HFFc6 (cell line): ENCODE measurements at regions not wholly inside any gene's neighbourhood (a gene's known extent, or its start where the extent isn't known, plus 50 kb on each side); places are given as distances from the start of the nearest gene placed in this dataset.

Source experiments
- DNase-seq: peaks from one replicate; pipeline ENCODE4 v3.0.0-alpha.2; 2018
- H3K27ac Mint-ChIP-seq: 2 replicates; pipeline ENCODE4 v1.8.0; 2020; ENCODE audit warnings: mild to moderate bottlenecking, mixed read lengths
- H3K27me3 Mint-ChIP-seq: 2 replicates; pipeline ENCODE4 v1.8.0; 2021; ENCODE audit warnings: mild to moderate bottlenecking, moderate library complexity, mixed read lengths; ENCODE audit not compliant: insufficient read depth
- H3K36me3 Mint-ChIP-seq: 2 replicates; pipeline ENCODE4 v1.8.0; 2021; ENCODE audit warnings: low read depth, mixed read lengths
- H3K4me1 Mint-ChIP-seq: 2 replicates; pipeline ENCODE4 v1.8.0; 2020; ENCODE audit warnings: low read depth, mixed read lengths
- H3K4me3 Mint-ChIP-seq: 2 replicates; pipeline ENCODE4 v1.8.0; 2020; ENCODE audit warnings: mild to moderate bottlenecking, moderate library complexity, mixed read lengths
- H3K9me3 Mint-ChIP-seq: 2 replicates; pipeline ENCODE4 v1.8.0; 2020; ENCODE audit warnings: mild to moderate bottlenecking, mixed read lengths
- CTCF ChIP-seq: fragments of 200-600 bp; sonication (generic); IDR thresholded peaks from 2 replicates; pipeline ENCODE4 v1.5.0; 2021; ENCODE audit warnings: antibody characterized with exemption, mild to moderate bottlenecking

GRCh38 chr6:14716499-14717146, 529.2 kb upstream of the JARID2 start:
- DNase-seq, result no peak
- Mint-ChIP-seq H3K4me1 (peaks cover 36% of the 10 kb centered on the region), H3K4me3 (no peak overlapping the region), H3K9me3 (no peaks in the 10 kb centered on the region), H3K36me3 (no peaks in the 10 kb centered on the region), H3K27me3 (peaks cover 8% of the 10 kb centered on the region), H3K27ac (no peak overlapping the region)
- no peak for TF ChIP-seq CTCF

DNA sequence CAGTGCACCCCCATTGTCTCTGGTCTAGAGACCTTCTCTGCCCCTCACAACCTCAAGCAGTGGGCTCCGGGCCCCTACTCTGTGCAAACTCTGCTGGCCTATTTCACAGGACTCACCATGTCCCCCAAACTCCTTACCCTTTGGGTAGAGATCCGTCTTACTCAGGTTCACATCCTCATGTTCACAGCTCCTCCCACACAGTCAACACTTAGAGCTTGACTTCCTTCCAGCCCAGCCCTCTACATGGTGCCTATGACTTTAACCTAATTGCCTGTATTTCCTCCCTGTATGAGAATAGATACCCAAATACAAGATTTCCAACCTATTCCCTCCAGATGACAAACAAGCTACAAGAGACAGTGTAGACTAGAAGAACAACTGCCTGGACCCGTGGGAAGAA, 528.6 kb upstream of the JARID2 start:
- Mint-ChIP-seq H3K27ac (no peak overlapping the region), H3K9me3 (no peaks in the 10 kb centered on the region), H3K27me3 (peaks cover 8% of the 10 kb centered on the region), H3K4me1 (peaks cover 30% of the 10 kb centered on the region), H3K36me3 (no peaks in the 10 kb centered on the region), H3K4me3 (no peak overlapping the region)
- DNase-seq, result no peak
- no peak for TF ChIP-seq CTCF

DNA sequence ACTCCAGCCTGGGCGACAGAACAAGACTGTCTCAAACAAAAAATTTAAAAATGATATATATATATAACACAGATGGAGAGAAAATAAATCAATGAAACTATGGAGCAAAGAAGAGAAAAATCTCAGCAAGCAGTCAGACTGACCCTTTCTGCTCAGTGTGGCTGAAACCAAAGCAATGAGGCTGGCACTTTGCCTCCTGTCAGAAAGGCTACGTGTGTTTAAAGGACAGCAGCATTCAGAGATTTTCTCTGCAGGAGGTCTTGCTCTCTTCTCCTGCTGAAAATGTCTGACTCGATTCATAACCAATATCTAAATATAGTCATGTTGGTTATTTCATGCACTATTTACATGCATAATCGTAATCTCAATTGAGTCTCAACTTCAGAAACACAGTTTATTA, 527.0 kb upstream of the JARID2 start:
- Mint-ChIP-seq H3K4me1 (peaks cover 14% of the 10 kb centered on the region), H3K4me3 (no peak overlapping the region), H3K27me3 (peaks cover 7% of the 10 kb centered on the region), H3K36me3 (0 out of 2 replicates have a peak, but pooled peaks cover 5% of the 10 kb centered on the region), H3K27ac (no peak overlapping the region), H3K9me3 (no peaks in the 10 kb centered on the region)
- DNase-seq, result no peak
- no peak for TF ChIP-seq CTCF

GRCh38 chr6:14719270-14719669, 526.6 kb upstream of the JARID2 start:
- Mint-ChIP-seq H3K9me3 (no peaks in the 10 kb centered on the region), H3K4me1 (peaks cover 10% of the 10 kb centered on the region), H3K36me3 (0 out of 2 replicates have a peak, but pooled peaks cover 5% of the 10 kb centered on the region), H3K27ac (no peak overlapping the region), H3K4me3 (no peak overlapping the region), H3K27me3 (peaks cover 7% of the 10 kb centered on the region)
- TF ChIP-seq CTCF, result no peak
- no peak for DNase-seq

- Mint-ChIP-seq H3K36me3 (0 out of 2 replicates have a peak, but pooled peaks cover 5% of the 10 kb centered on the region), H3K4me3 (no peak overlapping the region), H3K9me3 (no peaks in the 10 kb centered on the region), H3K4me1 (peaks cover 6% of the 10 kb centered on the region; the same call in 1 of the 2 replicates), H3K27me3 (peaks cover 5% of the 10 kb centered on the region), H3K27ac (no peak overlapping the region)
- DNase-seq, result no peak
- no peak for TF ChIP-seq CTCF
Observed at GRCh38 chr6:14720411-14721102, 525.3 kb upstream of the JARID2 start.
